Muscle of back (tissue), 3 donors: ENCODE measurements at regions not wholly inside any gene's neighbourhood (a gene's known extent, or its start where the extent isn't known, plus 50 kb on each side); places are given as distances from the start of the nearest gene placed in this dataset.

Experiments
- DNase-seq, 3 donors: peaks; one replicate each; pipeline versions ENCODE4 v3.0.0 to v3.0.0-alpha.2; 2013

DNA sequence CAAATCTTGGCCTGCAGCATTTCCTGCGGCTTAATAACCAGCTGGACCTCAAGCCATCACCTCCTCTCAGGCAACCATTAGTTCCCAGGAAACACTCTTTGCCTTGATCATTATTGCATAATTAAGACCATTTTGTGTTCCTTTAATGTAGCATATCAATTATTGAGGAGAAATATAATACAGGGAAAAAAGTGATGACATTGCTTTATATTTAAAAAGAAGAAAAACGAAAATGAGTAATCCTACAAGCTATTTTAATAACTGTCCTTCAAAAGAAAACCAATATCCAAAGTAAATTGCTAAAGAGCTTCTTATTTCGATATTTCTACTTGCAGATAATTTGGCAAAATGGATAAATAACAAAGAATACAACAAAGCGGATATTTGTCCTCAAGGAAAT lies 1084.7 kb downstream of the EFNB2 start:
- DNase-seq: no peak

DNA sequence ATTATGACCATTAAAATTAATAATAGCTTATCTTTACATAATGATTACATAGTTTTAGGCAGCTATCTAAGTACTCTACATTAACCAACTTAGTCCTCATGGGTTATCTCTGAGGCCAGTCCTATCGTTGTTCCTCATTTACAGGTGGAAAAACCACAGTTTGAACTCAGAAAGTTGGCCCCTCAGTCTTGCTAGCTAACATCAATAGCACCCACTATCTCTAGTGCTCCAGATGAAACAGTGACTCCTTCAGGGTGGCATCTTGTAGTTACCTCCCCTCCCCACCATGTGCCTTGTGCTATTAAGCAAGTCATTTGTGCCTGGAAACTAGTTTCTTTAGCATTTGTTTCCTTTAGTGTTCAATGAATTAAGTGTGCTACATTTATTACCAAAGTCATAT lies 1086.7 kb downstream of the EFNB2 start:
- no peak for DNase-seq

DNA sequence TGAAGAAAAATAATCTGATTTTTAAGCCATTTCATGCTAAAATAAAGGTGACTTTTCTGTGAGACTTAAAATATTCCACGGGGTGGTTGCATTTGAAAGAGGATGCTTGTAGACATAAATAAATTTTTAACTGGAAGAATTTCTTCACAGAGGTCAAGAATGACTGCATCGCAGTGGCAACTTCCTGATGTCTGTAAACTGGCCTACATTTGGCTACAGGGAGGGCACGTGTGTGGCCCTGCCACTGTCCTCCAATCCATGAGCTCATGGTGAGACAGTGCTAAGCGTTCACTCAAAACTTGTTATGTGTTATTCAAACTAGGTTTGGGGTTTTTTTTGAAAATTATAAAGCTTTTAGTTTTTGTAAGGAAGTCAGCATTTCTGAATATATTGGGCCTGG lies 1089.3 kb downstream of the EFNB2 start:
- DNase-seq: no peak

DNA sequence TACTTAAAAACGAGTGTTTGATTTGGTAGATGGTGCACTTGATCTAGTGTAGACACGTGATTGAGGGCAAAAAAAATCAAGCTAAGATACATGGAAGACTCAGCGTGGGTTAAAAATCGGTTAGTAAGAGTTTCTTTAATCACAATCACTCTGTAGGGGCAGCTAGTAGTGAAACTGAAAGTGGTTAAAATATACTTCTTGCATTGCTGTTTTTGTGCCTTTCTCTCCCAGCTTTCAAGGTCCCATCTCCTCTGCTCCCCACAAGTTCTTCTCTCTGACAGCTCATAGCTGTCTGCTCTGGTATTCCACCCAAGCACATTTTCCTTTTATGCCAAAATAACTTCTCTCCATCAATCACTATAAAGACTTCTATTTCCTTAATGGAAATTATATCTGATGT lies 1089.7 kb downstream of the EFNB2 start:
- no peak for DNase-seq

DNA sequence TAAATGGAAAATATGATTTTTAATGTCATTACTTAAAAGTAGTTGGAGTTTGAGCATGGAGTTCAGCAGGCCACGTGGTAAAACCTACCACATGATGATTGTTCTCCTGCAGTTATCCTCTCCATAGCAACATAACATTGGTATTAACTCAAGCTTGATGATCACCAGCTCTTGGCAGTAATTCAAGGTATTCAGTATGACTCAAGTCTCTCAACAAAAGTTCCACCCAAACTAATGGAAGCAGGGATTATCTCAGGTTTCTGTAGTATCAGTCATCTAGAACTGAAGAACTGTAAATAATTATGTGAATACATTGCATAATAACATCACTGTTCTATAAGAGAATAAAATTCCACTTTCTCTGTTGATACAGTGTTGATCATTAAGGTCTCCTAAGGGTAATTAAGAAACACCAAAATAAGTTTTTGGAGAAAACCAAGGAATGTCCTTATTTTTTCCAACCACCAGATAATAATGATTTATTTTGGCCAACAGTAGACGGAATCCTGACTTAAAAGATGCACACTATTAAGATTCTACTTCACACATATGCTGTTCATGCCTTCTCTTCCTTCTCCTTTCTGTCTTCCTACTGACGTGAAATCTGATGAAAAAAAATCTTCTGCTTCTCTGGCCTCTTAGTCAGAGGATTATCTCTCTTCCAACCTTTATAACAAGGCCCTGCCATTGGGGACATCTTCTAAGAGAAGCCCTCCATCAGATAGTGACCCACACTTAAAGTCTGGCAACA lies 1092.3 kb downstream of the EFNB2 start:
- peak; percentile 42 to 97 (median 53) for DNase-seq

GRCh38 chr13:105442040-105442439 lies 1093.4 kb downstream of the EFNB2 start:
- DNase-seq: no peak

DNA sequence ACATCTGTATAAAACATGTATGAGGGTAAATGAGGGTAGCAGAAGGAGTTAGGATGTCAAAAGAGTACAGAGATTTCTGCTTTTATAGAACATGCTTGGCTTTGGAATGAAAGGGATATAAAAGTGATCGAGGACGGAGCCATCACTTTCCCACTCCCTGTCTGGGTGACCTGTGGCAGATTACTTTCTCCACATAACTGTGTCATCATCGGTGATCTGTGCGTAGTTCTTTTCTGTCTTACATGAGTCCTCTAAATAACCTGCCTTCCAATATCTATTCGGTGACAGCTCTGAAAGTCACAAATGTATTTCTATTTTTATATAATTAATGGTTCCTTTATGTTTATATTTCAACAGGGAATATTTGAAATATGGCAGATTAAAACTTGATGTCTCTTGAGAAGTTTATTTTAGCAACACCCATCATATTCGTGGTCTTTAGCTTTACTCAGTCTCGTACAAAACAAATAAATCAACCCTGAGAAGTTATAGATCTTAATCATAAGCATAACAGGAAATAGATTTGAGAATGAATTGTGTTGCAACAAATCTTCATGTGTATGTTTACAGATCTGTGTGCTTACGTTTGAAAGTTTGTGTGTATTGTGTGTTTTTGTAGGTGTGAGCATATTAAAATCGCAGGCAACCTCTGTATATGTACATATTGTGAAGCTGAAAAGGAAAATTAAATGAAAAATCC lies 1094.3 kb downstream of the EFNB2 start:
- peak in 1 of 3 donors; percentile 7 for DNase-seq

DNA sequence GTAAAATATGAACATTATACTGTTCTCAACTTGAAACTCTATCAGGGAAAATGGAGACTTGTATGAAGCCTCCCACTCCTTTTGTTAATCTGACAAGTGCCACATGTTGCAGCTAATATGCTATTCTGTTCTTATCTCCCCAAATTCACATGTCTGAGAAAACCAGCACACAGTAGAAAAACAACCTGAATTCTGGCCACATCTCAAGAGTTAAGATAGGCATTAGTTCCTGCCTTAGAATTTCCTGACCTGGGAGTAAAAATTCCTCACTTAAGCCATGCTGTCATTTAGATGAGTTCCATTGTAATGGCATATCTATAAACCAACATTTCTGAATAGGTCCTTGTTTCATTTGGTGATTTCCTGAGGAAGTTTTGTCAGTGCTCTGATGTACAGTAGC lies 1098.5 kb downstream of the EFNB2 start:
- no peak for DNase-seq

DNA sequence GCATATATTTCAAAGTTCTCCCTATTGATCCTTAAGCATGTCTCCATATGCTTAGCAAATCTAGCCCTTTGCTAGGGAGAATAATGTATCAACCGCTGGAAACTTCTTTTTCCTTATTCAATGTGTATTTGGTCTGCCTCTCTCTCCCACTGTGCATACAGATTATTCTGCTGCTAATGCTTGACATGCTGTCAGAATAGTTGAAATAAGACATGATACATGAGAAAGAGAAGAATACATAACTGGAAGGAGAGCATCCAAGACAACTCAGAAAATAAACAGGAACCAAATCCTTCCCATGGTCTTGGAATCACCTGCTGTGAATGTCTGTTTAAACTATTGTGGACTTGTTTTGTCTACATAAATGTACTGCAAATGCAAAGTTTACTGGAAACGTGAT lies 1103.0 kb downstream of the EFNB2 start:
- no peak for DNase-seq

DNA sequence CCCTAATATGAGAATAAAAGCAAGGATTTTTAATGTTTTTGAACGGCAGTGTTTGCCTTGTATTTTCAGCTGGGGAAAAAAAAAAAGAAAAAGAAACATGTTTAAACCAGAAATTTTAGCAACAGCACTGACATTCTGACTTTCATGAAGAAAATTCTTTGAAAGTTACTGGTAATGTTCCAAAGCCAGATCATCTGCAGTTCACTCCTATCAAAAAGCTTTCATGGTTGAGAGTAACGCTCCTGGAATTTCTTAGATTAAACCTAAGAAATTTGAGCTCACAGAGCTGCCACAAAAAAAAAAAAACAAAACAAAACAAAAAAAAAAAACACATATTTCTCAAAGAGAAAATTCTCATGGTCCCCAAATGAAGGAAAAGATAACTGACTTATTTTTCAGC lies 1106.7 kb downstream of the EFNB2 start:
- DNase-seq: no peak

DNA sequence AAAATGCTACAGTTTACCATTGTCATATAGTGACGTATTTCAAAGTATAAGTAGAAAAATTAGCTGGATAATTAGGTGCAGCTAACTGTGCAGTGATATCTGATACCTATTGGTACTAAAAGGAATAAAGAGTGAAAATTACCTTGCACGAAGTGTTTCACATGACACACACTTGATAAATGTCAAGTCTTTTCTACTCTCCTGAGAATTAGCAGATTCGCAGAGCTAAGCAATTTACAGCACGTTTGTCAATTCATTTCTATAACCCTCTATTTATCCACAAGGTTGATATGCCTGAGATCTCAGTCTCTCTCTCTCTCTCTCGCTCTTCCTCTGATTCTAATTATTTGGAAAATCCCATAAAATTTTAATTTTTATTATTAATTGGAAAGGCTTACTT lies 1109.0 kb downstream of the EFNB2 start:
- no peak for DNase-seq

- DNase-seq: no peak
Measured at GRCh38 chr13:105414639-105415038, 1120.8 kb downstream of the EFNB2 start.

DNA sequence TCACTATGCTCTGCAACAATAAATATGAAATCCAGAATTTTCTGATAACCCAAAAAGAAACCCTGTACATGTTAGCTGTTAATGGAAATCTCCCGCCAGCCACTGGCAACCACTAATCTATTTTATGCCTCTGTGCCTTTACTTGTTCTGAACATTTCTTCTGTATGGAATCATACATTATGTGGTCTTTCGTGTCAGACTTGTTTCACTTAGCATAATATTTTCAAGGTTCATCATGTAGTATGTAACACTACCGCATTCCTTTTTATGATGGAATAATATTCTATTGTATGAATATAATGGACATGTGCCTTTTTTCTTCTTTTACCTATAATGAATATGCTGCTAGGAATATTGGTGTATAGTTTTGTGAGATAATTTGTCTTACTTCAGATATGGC lies 1123.3 kb downstream of the EFNB2 start:
- no peak for DNase-seq

DNA sequence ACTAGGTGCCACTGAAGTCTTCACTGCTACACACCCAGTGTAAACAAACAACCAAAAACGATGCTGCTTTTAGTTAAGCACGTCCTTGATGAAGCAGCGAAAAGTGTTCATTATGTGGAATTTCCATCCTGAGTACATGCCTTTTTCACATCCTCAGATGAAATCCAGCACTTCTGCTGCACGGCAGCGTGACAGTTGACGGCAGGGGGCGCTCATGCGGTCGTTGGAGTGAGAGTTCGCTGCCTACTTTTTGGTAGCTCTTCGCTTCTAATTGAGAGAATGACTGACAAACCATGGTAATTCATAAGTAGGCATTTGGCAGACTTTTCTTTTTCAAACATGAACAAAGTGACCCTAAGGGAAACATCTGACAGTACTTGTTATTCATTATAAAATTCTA lies 1124.9 kb downstream of the EFNB2 start:
- peak; percentile 3 to 43 (median 26) for DNase-seq

GRCh38 chr13:105406551-105406950 lies 1128.9 kb downstream of the EFNB2 start:
- DNase-seq: no peak

GRCh38 chr13:105403086-105403485 lies 1132.4 kb downstream of the EFNB2 start:
- DNase-seq: no peak

DNA sequence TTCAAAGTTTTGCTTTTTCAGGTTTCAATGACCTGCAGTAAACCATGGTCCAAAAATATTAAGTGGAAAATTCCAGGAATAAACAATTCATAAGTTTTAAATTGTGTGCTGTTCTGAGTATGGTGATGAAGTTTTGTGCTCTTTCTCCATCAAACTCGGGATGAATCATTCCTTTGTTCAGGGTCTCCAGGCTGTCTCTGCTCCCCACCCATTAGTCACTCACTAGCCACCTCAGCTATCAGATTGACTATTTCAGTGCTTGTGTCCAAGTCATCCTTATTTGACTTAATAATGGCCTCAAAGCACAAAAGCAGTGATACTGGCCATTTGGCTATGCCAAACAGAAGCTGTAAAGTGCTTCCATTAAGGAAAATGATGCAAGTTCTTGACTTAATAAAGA lies 1140.4 kb downstream of the EFNB2 start:
- DNase-seq: no peak

DNA sequence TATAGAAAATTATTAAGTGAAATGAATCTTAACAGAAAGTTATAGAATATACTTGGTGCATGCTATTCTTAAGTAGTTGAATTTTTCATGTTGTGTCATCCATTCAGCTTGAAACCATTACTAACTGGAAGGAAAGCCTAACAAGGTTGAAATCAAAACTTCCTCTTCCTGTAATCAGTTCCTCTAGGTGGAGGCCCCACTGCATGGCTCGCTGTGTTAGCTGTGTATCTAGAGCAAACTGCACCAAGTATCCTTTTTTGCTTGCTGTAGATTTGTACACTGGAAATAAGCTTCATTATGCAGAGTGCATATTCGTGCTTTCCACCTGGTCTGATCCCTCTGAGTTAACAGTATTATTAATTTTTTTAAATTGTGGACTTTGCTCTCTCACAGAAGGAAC lies 1146.1 kb downstream of the EFNB2 start:
- DNase-seq: no peak

DNA sequence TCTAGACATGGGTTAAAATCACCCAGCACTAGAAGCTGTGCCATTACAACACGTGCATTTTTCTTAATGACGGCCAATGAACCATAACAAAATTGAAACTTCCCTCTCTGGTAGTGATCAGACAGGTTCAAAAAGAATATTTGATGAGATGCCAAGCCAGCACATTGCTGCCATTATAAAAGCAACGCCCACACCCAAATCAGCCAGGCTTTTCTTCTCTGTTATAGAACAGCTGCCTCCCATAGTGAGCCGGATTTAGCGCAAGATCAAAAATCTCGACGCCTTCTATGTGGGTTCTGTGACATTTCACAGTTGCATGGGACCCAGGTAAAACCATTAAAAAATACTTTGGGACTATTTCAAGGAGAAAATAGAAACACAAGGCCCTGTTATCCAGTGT lies 1158.0 kb downstream of the EFNB2 start:
- DNase-seq: no peak

GRCh38 chr13:105370011-105370650 lies 1165.3 kb downstream of the EFNB2 start:
- peak in 2 of 3 donors; percentile 1 to 11 for DNase-seq

DNA sequence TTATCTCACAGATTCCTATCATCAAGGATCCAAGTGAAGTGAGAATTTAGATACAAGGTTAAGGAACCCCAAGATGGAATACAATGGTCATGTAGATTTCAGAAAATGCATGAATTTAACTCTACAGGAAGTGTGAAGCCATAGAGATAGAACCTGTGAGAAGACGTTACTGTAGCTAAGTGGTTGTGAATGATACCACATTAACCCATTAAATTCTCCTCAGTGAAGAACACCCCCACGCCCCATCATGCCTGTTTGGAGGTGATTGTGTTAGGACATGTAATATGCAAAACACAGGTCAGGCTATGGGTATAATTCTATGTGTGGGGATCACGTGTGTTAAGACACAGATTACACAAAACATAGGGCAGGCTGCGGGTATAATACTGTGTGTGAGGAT lies 1166.7 kb downstream of the EFNB2 start:
- DNase-seq: no peak

DNA sequence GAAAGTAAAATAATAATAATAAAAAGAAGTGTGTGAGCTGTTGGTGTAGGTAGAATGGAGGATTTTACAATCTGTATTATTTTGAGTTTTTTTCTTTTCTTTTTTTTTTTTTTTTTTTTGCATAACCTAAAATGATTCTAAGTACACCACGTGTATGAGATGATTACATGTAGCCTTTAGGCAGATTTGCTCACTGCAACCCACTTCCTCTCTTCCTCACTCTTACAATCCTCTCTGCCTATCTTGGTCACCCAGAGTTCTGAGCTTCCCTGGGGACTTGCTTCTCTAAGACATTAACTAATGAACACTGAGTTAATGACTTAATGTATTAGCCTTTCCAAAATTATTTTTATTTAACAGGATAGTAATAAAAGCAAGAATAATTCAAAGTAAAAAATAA lies 1169.6 kb downstream of the EFNB2 start:
- DNase-seq: peak in 1 of 3 donors; percentile 9

- peak; percentile 43 to 90 (median 69) for DNase-seq
Measured at GRCh38 chr13:105365021-105365550, 1170.4 kb downstream of the EFNB2 start.
